Activated T-helper 1 cell treated with Interleukin-2 at 50 U/mL for 16 hours (primary cell): ENCODE measurements at regions not wholly inside any gene's neighbourhood (a gene's known extent, or its start where the extent isn't known, plus 50 kb on each side); places are given as distances from the start of the nearest gene placed in this dataset.
"Not testable (repeated sequence)": the region's sequence is repeated elsewhere in the genome, so short reads cannot be mapped to it uniquely, and the experiment has no call there.

Experiments used
- DNase-seq: peaks from one replicate; pipeline ENCODE4 v3.0.0-alpha.2; 2020; ENCODE audit warnings: low read depth

- DNase-seq: not testable (repeated sequence)
Measured at GRCh38 chr21:6483645-6484044, 4037.7 kb upstream of the TPTE start.

DNA sequence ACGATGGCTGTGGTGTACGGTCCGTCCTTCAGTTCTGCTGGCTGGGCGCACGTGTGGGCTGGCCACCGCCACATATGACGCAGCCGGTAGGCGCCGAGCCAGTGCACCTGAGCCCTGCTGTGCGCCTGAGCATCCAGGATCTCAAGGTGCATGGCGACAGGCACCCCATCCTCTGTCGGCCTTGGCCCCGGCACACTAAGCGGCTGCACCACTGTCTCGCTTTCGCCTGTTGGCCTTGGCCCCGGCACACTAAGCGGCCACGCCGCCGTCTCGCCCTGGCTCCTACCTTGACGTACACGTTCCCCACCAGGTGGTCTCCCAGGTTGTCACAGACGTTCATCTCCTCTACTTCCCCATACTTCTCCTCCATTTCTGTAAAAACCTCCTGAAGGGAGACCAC, 4034.6 kb upstream of the TPTE start:
- DNase-seq: not testable (repeated sequence)

GRCh38 chr21:6492691-6493090, 4028.7 kb upstream of the TPTE start:
- not testable (repeated sequence) for DNase-seq

- DNase-seq: not testable (repeated sequence)
Measured at GRCh38 chr21:6493957-6494356, 4027.4 kb upstream of the TPTE start.

DNA sequence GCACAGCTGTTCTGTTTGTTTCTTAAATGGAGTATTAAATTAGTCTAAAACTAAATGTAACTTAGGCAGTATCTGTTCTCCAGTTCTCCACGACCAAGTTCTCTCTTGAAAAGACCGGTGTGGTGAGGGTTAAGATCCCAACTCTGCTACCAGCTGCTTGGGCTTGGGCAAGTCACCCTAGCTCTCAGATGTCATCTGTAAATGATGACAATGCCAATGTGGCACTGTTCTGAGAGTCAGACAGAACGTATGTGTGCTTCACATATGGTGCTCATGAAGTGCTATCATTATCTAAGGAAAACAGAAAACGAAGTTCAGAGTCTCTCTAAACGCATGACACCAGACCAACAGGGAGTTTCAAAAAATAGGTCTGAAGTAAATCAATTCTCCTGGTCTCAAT, 4025.0 kb upstream of the TPTE start:
- DNase-seq: not testable (repeated sequence)

DNA sequence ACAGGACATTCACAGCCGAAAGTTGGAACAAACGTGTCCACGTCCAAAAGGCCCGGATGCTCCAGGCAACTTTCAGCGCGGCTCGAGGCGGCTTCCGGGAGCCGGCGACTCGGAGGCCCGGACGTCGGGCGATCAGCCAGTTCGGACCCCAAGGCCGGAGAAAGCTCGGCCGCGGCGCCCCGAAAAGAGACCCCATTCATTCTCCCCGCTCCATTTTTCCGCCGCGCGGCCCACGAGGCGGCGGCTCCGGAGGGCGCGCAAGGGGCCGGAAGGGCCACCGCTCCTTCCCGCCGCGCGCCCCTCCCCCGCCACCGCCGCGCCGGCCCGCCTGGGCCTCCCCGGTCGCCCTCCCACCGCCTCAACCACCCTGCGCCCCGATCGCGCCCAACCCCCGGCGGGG, 4022.7 kb upstream of the TPTE start:
- DNase-seq: peak; percentile 15

GRCh38 chr21:6499128-6499826, 4022.1 kb upstream of the TPTE start:
- DNase-seq: peak; percentile 70

DNA sequence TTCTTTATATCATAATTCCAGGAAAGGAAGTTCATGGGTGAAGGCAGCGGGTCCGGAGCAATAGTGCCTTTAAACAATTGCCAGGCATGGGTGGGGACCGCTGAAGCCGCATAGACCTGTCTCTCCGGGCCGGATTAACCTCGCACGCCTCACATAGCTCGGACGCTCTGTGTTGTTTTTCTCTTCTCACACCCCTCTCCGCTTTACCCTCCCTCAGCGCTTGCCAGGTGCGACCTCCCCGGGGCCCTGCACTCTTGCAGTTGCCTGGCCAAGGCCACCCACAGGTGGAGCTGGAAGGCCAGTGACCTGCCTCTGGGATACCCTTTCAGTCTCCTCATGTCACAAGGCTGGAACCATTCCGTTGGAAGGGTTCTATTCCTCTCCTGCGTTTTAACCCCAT, 4021.5 kb upstream of the TPTE start:
- DNase-seq: not testable (repeated sequence)

DNA sequence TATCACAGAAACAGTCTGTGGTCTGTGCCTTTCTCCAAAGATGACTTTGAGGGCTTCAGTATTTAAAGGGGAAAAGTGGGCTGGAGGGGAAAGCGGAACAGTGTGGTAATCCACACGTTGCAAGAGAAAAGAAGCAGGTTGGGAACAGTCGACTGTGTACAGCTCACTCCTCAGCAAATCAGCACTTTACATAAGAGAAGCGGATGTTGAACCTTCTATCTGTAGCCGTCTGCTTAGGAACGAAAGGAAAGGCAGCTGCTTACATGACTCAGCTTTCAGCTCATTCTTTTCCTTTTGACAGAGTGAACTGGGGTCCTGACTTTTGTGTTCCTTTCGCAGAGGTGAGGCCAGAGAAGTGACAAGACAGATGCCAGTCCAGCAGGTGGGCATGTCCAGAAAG, 4020.7 kb upstream of the TPTE start:
- DNase-seq: not testable (repeated sequence)

- DNase-seq: not testable (repeated sequence)
Measured at GRCh38 chr21:6506167-6506894, 4015.1 kb upstream of the TPTE start.

DNA sequence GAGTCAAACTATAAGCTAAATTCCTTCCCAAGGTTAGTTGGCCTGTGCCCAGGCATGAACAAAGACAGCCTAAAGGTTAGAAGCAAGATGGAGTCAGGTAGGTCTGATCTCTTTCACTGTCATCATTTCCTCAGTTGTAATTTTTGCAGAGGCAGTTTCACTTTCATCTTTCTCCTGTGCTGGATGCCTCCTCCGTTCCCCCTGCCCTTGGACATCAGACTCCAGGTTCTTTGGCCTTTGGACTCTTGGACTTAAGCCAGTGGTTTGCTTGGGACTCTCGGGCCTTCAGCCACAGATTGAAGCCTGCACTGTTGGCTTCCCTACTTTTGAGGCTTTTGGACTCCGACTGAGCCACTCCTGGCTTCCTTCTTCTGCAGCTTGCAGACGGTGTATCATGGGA, 4013.8 kb upstream of the TPTE start:
- not testable (repeated sequence) for DNase-seq

- not testable (repeated sequence) for DNase-seq
Measured at GRCh38 chr21:6521777-6522176, 3999.6 kb upstream of the TPTE start.

GRCh38 chr21:6526213-6526612, 3995.2 kb upstream of the TPTE start:
- not testable (repeated sequence) for DNase-seq

GRCh38 chr21:6530655-6531054, 3990.7 kb upstream of the TPTE start:
- DNase-seq: not testable (repeated sequence)

DNA sequence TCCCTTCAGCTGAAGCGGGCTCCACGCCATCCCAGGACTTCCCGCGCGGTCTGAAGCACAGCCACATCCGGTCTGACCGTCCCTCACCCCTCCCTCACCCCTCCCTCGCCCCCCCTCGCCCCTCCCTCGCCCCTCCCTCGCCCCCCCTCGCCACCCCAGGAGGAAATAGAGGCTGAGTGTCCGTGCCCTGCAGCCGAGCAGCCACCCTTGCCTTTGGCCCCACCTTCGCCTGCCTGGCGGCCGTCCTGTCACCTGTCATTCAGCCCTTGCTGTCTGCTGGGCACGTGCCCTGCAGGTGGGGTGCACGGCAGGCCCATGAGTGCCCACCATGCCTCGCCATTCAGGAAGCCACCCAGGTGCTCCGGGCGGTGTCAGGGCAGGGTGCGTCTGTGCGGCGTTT, 3988.1 kb upstream of the TPTE start:
- DNase-seq: not testable (repeated sequence)

- not testable (repeated sequence) for DNase-seq
Measured at GRCh38 chr21:6538320-6538719, 3983.1 kb upstream of the TPTE start.

- DNase-seq: not testable (repeated sequence)
Measured at GRCh38 chr21:6539688-6540087, 3981.7 kb upstream of the TPTE start.

- not testable (repeated sequence) for DNase-seq
Measured at GRCh38 chr21:6541036-6541435, 3980.3 kb upstream of the TPTE start.

- not testable (repeated sequence) for DNase-seq
Measured at GRCh38 chr21:6545288-6545687, 3976.1 kb upstream of the TPTE start.

GRCh38 chr21:6551045-6551444, 3970.3 kb upstream of the TPTE start:
- DNase-seq: not testable (repeated sequence)

GRCh38 chr21:6553505-6554376, 3967.6 kb upstream of the TPTE start:
- DNase-seq: not testable (repeated sequence)

- DNase-seq: not testable (repeated sequence)
Measured at GRCh38 chr21:6554377-6554864, 3967.0 kb upstream of the TPTE start.
